ENCODE measurements at regions not wholly inside any gene's neighbourhood (a gene's known extent, or its start where the extent isn't known, plus 50 kb on each side); places are given as distances from the start of the nearest gene placed in this dataset.

DNA sequence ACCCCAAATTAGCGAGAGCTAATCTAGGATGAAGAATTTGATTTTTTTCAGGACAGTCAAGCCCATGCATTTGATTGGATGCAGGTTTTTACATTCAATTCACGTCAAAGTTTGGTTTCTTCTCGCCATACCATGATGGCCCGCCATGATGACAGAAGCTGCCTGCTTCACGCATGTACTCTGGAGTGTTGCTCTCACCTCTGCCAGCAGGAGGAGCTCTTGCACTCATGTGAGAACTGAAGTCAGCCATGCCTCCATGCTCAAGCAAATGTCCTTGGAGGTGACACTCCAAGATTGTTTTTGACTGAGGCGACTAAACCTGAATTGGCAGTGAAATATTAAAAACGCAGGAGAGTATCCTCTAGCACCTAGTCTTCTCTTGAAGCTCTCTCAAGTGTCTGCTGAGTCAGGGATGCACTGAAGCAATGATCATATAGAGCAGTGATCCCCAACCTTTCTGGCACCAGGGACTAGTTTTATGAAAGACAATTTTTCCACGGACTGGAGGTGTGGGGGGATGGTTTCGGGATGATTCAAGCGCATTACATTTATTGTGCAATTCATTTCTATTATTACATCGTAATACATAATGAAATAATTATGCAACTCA lies 120.9 kb downstream of the SAMMSON start:
- Histone ChIP-seq H3K36me3 (replicated peaks in 1 of 2; ENCODE audit: control insufficient read depth in 1 of 2, insufficient read depth in 2 of 2, low read length in 2 of 2) (no peaks in the 10 kb centered on the region), H3K4me3 (replicated peaks in 1 of 3; ENCODE audit: insufficient read depth in 1 of 3, low read depth in 2 of 3, low read length in 3 of 3) (no peak overlapping the region), H2AFZ (ENCODE audit: low read length) (no peak overlapping the region), H3K27me3 (ENCODE audit: control insufficient read depth in 1 of 2, insufficient read depth in 2 of 2, low read length in 2 of 2) (no peaks in the 10 kb centered on the region; a peak in 1 of 5 replicates), H4K20me1 (ENCODE audit: insufficient read depth, low read length) (no peaks in the 10 kb centered on the region), H3K4me2 (ENCODE audit: low read depth, low read length) (peak overlapping the region; percentile 16; the same call in 1 of the 2 replicates), H3K79me2 (ENCODE audit: insufficient read depth, low read length) (no peaks in the 10 kb centered on the region), H3K27ac (ENCODE audit: extremely low read length, insufficient read depth, low read length) (no peak overlapping the region), H3K9ac (ENCODE audit: insufficient read depth, low read depth, low read length) (no peak overlapping the region), H3K4me1 (ENCODE audit: insufficient read depth, low read length) (no peaks in the 10 kb centered on the region), H3K9me3 (ENCODE audit: low read length) (no peaks in the 10 kb centered on the region)
- CTCF ChIA-PET (ENCODE audit: low intra/inter-chr PET ratio, low total read pairs) = interaction anchor here (1.8 kb wide), 1 partner anchor 238 kb away, joined by 15 read pairs; no protein-coding TSS in a partner anchor
- FAIRE-seq = peak; percentile 68
- peak; percentile 96 for ATAC-seq
- 11% methylated on average over 10 of the region's 11 CpGs for WGBS (ENCODE audit: low lambda C conversion rate)
- in situ Hi-C loops (cut with HindIII; ENCODE audit: extremely low pct_ligation_motif_present, low pct_unique_long_range_greater_than_20kb) = loop anchor here (10.0 kb wide), 1 partner anchor 234 kb away; no protein-coding TSS in a partner anchor
- DNase-seq (ENCODE audit: low spot score) = peak; percentile 65
- intact Hi-C loops (cut with micrococcal nuclease; ENCODE audit: unreplicated experiment) = loop anchor here (1.0 to 5.0 kb wide), 2 partner anchors 58 to 239 kb away; no protein-coding TSS in a partner anchor
- BruUV-seq (replicated peaks) = no TSS peak
- POLR2A ChIA-PET = no interaction called here
- TF ChIP-seq FIP1L1 (IDR thresholded peaks at IDR 0.05; ENCODE audit: borderline replicate concordance, insufficient read depth, low read depth, low read length) = no peak
- TF ChIP-seq, protein P1, sequence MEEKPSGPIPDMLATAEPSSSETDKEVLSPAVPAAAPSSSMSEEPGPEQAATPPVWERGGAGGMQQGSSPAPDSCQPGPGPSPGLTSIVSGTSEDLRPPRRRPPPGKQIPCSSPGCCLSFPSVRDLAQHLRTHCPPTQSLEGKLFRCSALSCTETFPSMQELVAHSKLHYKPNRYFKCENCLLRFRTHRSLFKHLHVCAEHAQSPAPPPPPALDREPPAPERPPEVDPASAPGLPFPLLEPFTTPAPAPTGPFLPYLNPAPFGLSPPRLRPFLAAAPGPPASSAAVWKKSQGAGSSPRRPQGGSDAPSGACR (CRISPR knock-in tag; IDR thresholded peaks at IDR 0.05) = no peak
- TF ChIP-seq, protein P2, sequence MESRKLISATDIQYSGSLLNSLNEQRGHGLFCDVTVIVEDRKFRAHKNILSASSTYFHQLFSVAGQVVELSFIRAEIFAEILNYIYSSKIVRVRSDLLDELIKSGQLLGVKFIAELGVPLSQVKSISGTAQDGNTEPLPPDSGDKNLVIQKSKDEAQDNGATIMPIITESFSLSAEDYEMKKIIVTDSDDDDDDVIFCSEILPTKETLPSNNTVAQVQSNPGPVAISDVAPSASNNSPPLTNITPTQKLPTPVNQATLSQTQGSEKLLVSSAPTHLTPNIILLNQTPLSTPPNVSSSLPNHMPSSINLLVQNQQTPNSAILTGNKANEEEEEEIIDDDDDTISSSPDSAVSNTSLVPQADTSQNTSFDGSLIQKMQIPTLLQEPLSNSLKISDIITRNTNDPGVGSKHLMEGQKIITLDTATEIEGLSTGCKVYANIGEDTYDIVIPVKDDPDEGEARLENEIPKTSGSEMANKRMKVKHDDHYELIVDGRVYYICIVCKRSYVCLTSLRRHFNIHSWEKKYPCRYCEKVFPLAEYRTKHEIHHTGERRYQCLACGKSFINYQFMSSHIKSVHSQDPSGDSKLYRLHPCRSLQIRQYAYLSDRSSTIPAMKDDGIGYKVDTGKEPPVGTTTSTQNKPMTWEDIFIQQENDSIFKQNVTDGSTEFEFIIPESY (CRISPR knock-in tag; IDR thresholded peaks at IDR 0.05) = 0 out of 2 replicates have a peak, but pooled peaks have one; percentile 11
- no peak for TF ChIP-seq ZNF468 (CRISPR knock-in tag; IDR thresholded peaks at IDR 0.05)
- TF ChIP-seq, protein P3, sequence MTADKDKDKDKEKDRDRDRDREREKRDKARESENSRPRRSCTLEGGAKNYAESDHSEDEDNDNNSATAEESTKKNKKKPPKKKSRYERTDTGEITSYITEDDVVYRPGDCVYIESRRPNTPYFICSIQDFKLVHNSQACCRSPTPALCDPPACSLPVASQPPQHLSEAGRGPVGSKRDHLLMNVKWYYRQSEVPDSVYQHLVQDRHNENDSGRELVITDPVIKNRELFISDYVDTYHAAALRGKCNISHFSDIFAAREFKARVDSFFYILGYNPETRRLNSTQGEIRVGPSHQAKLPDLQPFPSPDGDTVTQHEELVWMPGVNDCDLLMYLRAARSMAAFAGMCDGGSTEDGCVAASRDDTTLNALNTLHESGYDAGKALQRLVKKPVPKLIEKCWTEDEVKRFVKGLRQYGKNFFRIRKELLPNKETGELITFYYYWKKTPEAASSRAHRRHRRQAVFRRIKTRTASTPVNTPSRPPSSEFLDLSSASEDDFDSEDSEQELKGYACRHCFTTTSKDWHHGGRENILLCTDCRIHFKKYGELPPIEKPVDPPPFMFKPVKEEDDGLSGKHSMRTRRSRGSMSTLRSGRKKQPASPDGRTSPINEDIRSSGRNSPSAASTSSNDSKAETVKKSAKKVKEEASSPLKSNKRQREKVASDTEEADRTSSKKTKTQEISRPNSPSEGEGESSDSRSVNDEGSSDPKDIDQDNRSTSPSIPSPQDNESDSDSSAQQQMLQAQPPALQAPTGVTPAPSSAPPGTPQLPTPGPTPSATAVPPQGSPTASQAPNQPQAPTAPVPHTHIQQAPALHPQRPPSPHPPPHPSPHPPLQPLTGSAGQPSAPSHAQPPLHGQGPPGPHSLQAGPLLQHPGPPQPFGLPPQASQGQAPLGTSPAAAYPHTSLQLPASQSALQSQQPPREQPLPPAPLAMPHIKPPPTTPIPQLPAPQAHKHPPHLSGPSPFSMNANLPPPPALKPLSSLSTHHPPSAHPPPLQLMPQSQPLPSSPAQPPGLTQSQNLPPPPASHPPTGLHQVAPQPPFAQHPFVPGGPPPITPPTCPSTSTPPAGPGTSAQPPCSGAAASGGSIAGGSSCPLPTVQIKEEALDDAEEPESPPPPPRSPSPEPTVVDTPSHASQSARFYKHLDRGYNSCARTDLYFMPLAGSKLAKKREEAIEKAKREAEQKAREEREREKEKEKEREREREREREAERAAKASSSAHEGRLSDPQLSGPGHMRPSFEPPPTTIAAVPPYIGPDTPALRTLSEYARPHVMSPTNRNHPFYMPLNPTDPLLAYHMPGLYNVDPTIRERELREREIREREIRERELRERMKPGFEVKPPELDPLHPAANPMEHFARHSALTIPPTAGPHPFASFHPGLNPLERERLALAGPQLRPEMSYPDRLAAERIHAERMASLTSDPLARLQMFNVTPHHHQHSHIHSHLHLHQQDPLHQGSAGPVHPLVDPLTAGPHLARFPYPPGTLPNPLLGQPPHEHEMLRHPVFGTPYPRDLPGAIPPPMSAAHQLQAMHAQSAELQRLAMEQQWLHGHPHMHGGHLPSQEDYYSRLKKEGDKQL (CRISPR knock-in tag; IDR thresholded peaks at IDR 0.05; ENCODE audit: low read depth) = no peak
- TF ChIP-seq, protein P4, sequence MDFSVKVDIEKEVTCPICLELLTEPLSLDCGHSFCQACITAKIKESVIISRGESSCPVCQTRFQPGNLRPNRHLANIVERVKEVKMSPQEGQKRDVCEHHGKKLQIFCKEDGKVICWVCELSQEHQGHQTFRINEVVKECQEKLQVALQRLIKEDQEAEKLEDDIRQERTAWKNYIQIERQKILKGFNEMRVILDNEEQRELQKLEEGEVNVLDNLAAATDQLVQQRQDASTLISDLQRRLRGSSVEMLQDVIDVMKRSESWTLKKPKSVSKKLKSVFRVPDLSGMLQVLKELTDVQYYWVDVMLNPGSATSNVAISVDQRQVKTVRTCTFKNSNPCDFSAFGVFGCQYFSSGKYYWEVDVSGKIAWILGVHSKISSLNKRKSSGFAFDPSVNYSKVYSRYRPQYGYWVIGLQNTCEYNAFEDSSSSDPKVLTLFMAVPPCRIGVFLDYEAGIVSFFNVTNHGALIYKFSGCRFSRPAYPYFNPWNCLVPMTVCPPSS (IDR thresholded peaks at IDR 0.05) = no peak
- TF ChIP-seq ZNF598 (CRISPR knock-in tag; IDR thresholded peaks at IDR 0.05; ENCODE audit: borderline replicate concordance) = no peak
- TF ChIP-seq MZF1 (CRISPR knock-in tag; IDR thresholded peaks at IDR 0.05; ENCODE audit: borderline replicate concordance) = no peak
- no peak for TF ChIP-seq KDM6A (CRISPR knock-in tag; IDR thresholded peaks at IDR 0.05; ENCODE audit: low read depth)
- no peak for TF ChIP-seq ZNF260 (CRISPR knock-in tag; IDR thresholded peaks at IDR 0.05; ENCODE audit: borderline replicate concordance, low read depth)
- TF ChIP-seq ZNF282 (IDR thresholded peaks at IDR 0.05; ENCODE audit: partially characterized antibody) = no peak
- no peak for TF ChIP-seq SMAD3 (CRISPR knock-in tag; IDR thresholded peaks at IDR 0.05)
- no peak for TF ChIP-seq ARID2 (CRISPR knock-in tag; IDR thresholded peaks at IDR 0.05; ENCODE audit: borderline replicate concordance)

Measured in HepG2 (cell line).